Left ventricle myocardium inferior (tissue), 1 donor: ENCODE measurements at regions not wholly inside any gene's neighbourhood (a gene's known extent, or its start where the extent isn't known, plus 50 kb on each side); places are given as distances from the start of the nearest gene placed in this dataset.

Experiments used
- DNase-seq: peaks from one replicate; pipeline ENCODE4 v3.0.0-alpha.2; 2020
- H3K27ac ChIP-seq: fragments of 200-600 bp; replicated peaks from 2 replicates; pipeline ENCODE4 v1.8.0; 2021
- H3K27me3 ChIP-seq: fragments of 200-600 bp; 2 replicates; pipeline ENCODE4 v1.8.0; 2021; ENCODE audit warnings: low read depth
- H3K36me3 ChIP-seq: fragments of 200-600 bp; 2 replicates; pipeline ENCODE4 v1.8.0; 2021
- H3K4me1 ChIP-seq: fragments of 200-600 bp; 2 replicates; pipeline ENCODE4 v1.8.0; 2021
- H3K4me3 ChIP-seq: fragments of 200-600 bp; 2 replicates; pipeline ENCODE4 v1.8.0; 2021; ENCODE audit warnings: mild to moderate bottlenecking, moderate library complexity
- H3K9me3 ChIP-seq: fragments of 200-600 bp; replicated peaks from 2 replicates; pipeline ENCODE4 v1.8.0; 2021
- intact Hi-C: fragments of 100-400 bp; cut with micrococcal nuclease; formaldehyde crosslinking; loops from one replicate; pipeline ENCODE4 v1.11.0; 2022
- TF ChIP-seq, protein P1 (sequence below): fragments of 200-600 bp; IDR thresholded peaks from 2 replicates; pipeline ENCODE4 v1.8.0; 2021; ENCODE audit warnings: antibody characterized with exemption, mild to moderate bottlenecking, borderline replicate concordance
- donor health status: DM: no; HTN: yes; CAD: no; lungs with severe emphysema.

DNA sequence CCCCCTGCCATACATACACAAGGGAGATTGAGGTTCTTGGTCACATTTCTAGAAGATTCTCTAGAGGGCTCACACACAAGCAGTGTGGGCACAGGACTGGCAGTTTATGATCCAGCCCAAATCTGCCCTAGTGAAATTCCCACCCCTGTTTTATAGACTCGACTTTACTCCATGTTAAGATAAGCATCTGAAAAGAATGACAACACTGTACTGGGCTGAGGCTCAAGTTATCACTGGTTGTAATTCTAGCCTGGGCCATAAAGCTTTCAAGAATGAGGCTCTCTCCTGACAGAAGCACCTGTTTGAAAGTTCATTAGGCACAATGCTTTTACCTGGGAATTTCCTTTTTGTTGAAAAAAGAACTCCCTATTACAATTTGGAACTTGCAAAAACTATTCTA lies 195.6 kb upstream of the GLI3 start:
- no peak overlapping the region for H3K27ac ChIP-seq
- intact Hi-C loops, result no loop called here
- TF ChIP-seq, protein P1, sequence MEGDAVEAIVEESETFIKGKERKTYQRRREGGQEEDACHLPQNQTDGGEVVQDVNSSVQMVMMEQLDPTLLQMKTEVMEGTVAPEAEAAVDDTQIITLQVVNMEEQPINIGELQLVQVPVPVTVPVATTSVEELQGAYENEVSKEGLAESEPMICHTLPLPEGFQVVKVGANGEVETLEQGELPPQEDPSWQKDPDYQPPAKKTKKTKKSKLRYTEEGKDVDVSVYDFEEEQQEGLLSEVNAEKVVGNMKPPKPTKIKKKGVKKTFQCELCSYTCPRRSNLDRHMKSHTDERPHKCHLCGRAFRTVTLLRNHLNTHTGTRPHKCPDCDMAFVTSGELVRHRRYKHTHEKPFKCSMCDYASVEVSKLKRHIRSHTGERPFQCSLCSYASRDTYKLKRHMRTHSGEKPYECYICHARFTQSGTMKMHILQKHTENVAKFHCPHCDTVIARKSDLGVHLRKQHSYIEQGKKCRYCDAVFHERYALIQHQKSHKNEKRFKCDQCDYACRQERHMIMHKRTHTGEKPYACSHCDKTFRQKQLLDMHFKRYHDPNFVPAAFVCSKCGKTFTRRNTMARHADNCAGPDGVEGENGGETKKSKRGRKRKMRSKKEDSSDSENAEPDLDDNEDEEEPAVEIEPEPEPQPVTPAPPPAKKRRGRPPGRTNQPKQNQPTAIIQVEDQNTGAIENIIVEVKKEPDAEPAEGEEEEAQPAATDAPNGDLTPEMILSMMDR, result no peak

DNA sequence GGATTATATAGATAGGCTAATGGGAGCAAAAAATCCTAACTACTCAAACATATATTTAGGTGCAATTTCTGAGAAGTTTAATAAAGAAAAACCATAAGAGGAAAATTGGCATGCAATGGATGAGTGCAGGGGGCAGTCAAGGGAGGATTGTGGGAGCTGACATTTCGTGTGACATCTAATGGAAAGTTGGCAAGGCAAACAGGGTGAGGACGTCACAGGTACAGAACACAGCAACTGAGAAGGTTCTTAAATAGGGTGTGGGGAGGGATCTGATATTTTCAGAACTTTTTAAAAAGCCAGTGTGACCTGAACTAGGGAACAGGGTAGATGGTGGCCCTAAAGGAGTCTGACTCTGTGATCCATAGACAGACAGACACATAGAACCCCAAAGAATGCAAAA lies 194.9 kb upstream of the GLI3 start:
- Histone ChIP-seq H3K9me3 (peaks cover 16% of the 10 kb centered on the region), H3K4me3 (no peak overlapping the region), H3K27ac (no peak overlapping the region), H3K36me3 (no peaks in the 10 kb centered on the region), H3K27me3 (no peaks in the 10 kb centered on the region), H3K4me1 (no peaks in the 10 kb centered on the region)
- TF ChIP-seq, protein P1, result no peak
- DNase-seq, result no peak
- intact Hi-C loops, result no loop called here

More for the DNA sequence above, 195.6 kb upstream of the GLI3 start:
- Histone ChIP-seq H3K36me3 (no peaks in the 10 kb centered on the region), H3K9me3 (peaks cover 20% of the 10 kb centered on the region), H3K4me3 (no peak overlapping the region), H3K4me1 (no peaks in the 10 kb centered on the region), H3K27me3 (no peaks in the 10 kb centered on the region)
- no peak for DNase-seq

DNA sequence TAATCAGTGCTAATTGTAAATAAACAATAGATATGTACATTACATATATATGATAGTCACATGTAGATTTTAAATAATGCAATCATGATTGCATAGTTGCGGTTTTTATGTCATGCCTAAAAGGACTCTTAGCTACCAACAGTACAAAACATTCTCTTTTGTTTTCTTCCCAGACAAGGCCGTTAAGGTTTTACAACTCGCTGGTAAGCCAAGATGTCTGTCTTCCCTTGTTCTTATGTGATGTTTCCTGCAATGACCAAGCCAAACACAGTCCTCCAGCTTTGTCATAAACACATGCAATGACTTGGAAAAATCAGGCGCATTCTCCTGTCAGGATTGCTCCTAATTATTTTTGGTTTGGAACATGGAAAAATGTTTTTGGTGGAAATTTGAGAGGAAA lies 192.3 kb upstream of the GLI3 start:
- H3K27ac ChIP-seq, result no peak overlapping the region
- no peaks in the 10 kb centered on the region for H3K36me3 ChIP-seq
- TF ChIP-seq, protein P1, result no peak
- no peaks in the 10 kb centered on the region for H3K27me3 ChIP-seq
- no peak overlapping the region for H3K4me3 ChIP-seq
- no peaks in the 10 kb centered on the region for H3K4me1 ChIP-seq
- intact Hi-C loops, result no loop called here
- H3K9me3 ChIP-seq, result no peaks in the 10 kb centered on the region
- no peak for DNase-seq

DNA sequence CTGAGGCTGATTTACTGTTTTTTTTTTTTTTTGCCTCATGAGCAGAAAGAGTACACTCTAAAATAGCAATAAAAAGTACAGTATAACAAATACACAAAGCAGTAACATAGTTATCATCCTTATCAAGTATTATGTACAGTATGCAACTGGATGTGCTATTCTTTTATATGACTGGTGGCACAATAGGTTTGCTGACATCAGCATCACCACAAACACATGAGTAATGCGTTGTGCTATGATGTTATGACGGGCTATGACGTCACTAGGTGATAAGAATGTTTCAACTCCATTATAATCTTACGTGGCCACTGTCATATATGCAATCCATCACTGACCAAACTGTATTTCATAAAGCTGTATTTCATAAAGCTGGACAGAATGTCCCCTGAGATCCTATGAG lies 189.2 kb upstream of the GLI3 start:
- no peak for DNase-seq
- Histone ChIP-seq H3K27me3 (no peaks in the 10 kb centered on the region), H3K27ac (no peak overlapping the region), H3K4me1 (no peaks in the 10 kb centered on the region), H3K9me3 (no peaks in the 10 kb centered on the region), H3K36me3 (no peaks in the 10 kb centered on the region), H3K4me3 (no peak overlapping the region)
- TF ChIP-seq, protein P1, result no peak
- intact Hi-C loops, result no loop called here

DNA sequence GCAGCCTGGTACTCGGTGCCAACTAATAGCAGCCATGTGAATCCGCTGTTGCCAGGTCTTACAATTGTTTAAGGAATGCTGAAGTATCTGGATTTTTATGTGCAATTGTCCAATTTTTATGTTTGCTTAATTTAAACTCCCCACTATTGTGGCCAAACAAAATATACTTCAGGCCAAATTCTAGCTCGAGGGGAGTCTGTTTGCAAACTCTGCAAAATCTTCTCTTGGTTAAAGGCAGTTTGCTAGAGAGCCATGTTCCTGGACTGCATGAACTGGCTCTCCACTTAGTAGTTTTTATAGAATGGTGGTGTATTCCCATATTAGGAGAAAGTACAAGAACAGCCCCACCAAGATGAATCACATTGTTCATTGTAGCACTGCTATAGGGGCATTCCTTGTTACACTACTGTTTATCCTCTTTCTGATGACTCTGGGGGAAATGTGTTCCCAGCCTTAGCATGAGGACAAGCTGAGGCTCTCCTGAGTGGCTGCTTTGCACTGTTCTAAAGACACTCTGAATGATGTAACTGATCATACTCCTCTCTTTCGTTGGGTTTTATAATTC lies 178.0 kb upstream of the GLI3 start:
- no peaks in the 10 kb centered on the region for H3K36me3 ChIP-seq
- H3K4me1 ChIP-seq, result no peaks in the 10 kb centered on the region
- no peak overlapping the region for H3K27ac ChIP-seq
- TF ChIP-seq, protein P1, result no peak
- intact Hi-C loops, result no loop called here
- no peaks in the 10 kb centered on the region for H3K9me3 ChIP-seq
- no peaks in the 10 kb centered on the region for H3K27me3 ChIP-seq
- DNase-seq, result no peak
- no peak overlapping the region for H3K4me3 ChIP-seq
